ENCODE measurements at regions not wholly inside any gene's neighbourhood (a gene's known extent, or its start where the extent isn't known, plus 50 kb on each side); places are given as distances from the start of the nearest gene placed in this dataset.

GRCh38 chr5:89395111-89395510 lies 512.1 kb upstream of the MEF2C start:
- TF ChIP-seq CTCF (IDR thresholded peaks at IDR 0.05; ENCODE audit: poor library complexity) (no peak), EZH2 (IDR thresholded peaks at IDR 0.05; ENCODE audit: borderline replicate concordance) (no peak)
